ENCODE measurements at regions not wholly inside any gene's neighbourhood (a gene's known extent, or its start where the extent isn't known, plus 50 kb on each side); places are given as distances from the start of the nearest gene placed in this dataset.

GRCh38 chr11:115873813-115874212, 369.6 kb upstream of the CADM1 start:
- H3K4me3 ChIP-seq (ENCODE audit: low read length), result no peak overlapping the region
- no peak overlapping the region for H3K9ac ChIP-seq (ENCODE audit: low read length)
- H3K9me3 ChIP-seq (ENCODE audit: control insufficient read depth, low read depth, low read length), result no peaks in the 10 kb centered on the region
- no peaks in the 10 kb centered on the region for H3K36me3 ChIP-seq (ENCODE audit: control insufficient read depth, low read depth, low read length)
- no peaks in the 10 kb centered on the region for H3K27me3 ChIP-seq (ENCODE audit: control insufficient read depth, insufficient read depth, low read length)
- H3K27ac ChIP-seq (ENCODE audit: low read length), result no peak overlapping the region
- H3K4me1 ChIP-seq (ENCODE audit: control insufficient read depth, low read depth, low read length), result no peaks in the 10 kb centered on the region

- Histone ChIP-seq H3K9ac (ENCODE audit: low read length) (no peak overlapping the region), H3K9me3 (ENCODE audit: control insufficient read depth, low read depth, low read length) (no peaks in the 10 kb centered on the region), H3K36me3 (ENCODE audit: control insufficient read depth, low read depth, low read length) (no peaks in the 10 kb centered on the region), H3K27ac (ENCODE audit: low read length) (no peak overlapping the region), H3K4me3 (ENCODE audit: low read length) (no peak overlapping the region), H3K27me3 (ENCODE audit: control insufficient read depth, insufficient read depth, low read length) (no peaks in the 10 kb centered on the region), H3K4me1 (ENCODE audit: control insufficient read depth, low read depth, low read length) (no peaks in the 10 kb centered on the region)
These were observed 368.2 kb upstream of the CADM1 start for GRCh38 chr11:115872416-115872815.

GRCh38 chr11:115871161-115871760, 367.0 kb upstream of the CADM1 start:
- H3K9ac ChIP-seq (ENCODE audit: low read length), result no peak overlapping the region
- no peaks in the 10 kb centered on the region for H3K27me3 ChIP-seq (ENCODE audit: control insufficient read depth, insufficient read depth, low read length)
- H3K4me1 ChIP-seq (ENCODE audit: control insufficient read depth, low read depth, low read length), result no peaks in the 10 kb centered on the region
- H3K36me3 ChIP-seq (ENCODE audit: control insufficient read depth, low read depth, low read length), result no peaks in the 10 kb centered on the region
- H3K27ac ChIP-seq (ENCODE audit: low read length), result no peak overlapping the region
- H3K4me3 ChIP-seq (ENCODE audit: low read length), result no peak overlapping the region
- H3K9me3 ChIP-seq (ENCODE audit: control insufficient read depth, low read depth, low read length), result no peaks in the 10 kb centered on the region

- Histone ChIP-seq H3K4me3 (ENCODE audit: low read length) (no peak overlapping the region), H3K4me1 (ENCODE audit: control insufficient read depth, low read depth, low read length) (no peaks in the 10 kb centered on the region), H3K27ac (ENCODE audit: low read length) (no peak overlapping the region), H3K27me3 (ENCODE audit: control insufficient read depth, insufficient read depth, low read length) (no peaks in the 10 kb centered on the region), H3K36me3 (ENCODE audit: control insufficient read depth, low read depth, low read length) (no peaks in the 10 kb centered on the region), H3K9me3 (ENCODE audit: control insufficient read depth, low read depth, low read length) (no peaks in the 10 kb centered on the region), H3K9ac (ENCODE audit: low read length) (no peak overlapping the region)
These were observed 365.7 kb upstream of the CADM1 start for GRCh38 chr11:115869780-115870431.

- no peak overlapping the region for H3K27ac ChIP-seq (ENCODE audit: low read length)
- H3K27me3 ChIP-seq (ENCODE audit: control insufficient read depth, insufficient read depth, low read length), result no peaks in the 10 kb centered on the region
- H3K36me3 ChIP-seq (ENCODE audit: control insufficient read depth, low read depth, low read length), result no peaks in the 10 kb centered on the region
- no peaks in the 10 kb centered on the region for H3K9me3 ChIP-seq (ENCODE audit: control insufficient read depth, low read depth, low read length)
- no peaks in the 10 kb centered on the region for H3K4me1 ChIP-seq (ENCODE audit: control insufficient read depth, low read depth, low read length)
- H3K4me3 ChIP-seq (ENCODE audit: low read length), result no peak overlapping the region
- no peak overlapping the region for H3K9ac ChIP-seq (ENCODE audit: low read length)
These were observed 364.9 kb upstream of the CADM1 start for GRCh38 chr11:115869131-115869530.

- H3K4me1 ChIP-seq (ENCODE audit: control insufficient read depth, low read depth, low read length), result no peaks in the 10 kb centered on the region
- H3K36me3 ChIP-seq (ENCODE audit: control insufficient read depth, low read depth, low read length), result no peaks in the 10 kb centered on the region
- H3K9ac ChIP-seq (ENCODE audit: low read length), result no peak overlapping the region
- no peaks in the 10 kb centered on the region for H3K27me3 ChIP-seq (ENCODE audit: control insufficient read depth, insufficient read depth, low read length)
- no peak overlapping the region for H3K27ac ChIP-seq (ENCODE audit: low read length)
- no peak overlapping the region for H3K4me3 ChIP-seq (ENCODE audit: low read length)
- H3K9me3 ChIP-seq (ENCODE audit: control insufficient read depth, low read depth, low read length), result peaks cover 11% of the 10 kb centered on the region
These were observed 356.0 kb upstream of the CADM1 start for GRCh38 chr11:115860246-115860645.

GRCh38 chr11:115848611-115849010, 344.4 kb upstream of the CADM1 start:
- Histone ChIP-seq H3K4me1 (ENCODE audit: control insufficient read depth, low read depth, low read length) (no peaks in the 10 kb centered on the region), H3K27me3 (ENCODE audit: control insufficient read depth, insufficient read depth, low read length) (no peaks in the 10 kb centered on the region), H3K36me3 (ENCODE audit: control insufficient read depth, low read depth, low read length) (no peaks in the 10 kb centered on the region)

GRCh38 chr11:115848080-115848479, 343.9 kb upstream of the CADM1 start:
- H3K9ac ChIP-seq (ENCODE audit: low read length), result no peak overlapping the region
- no peaks in the 10 kb centered on the region for H3K36me3 ChIP-seq (ENCODE audit: control insufficient read depth, low read depth, low read length)
- H3K4me3 ChIP-seq (ENCODE audit: low read length), result no peak overlapping the region
- H3K27me3 ChIP-seq (ENCODE audit: control insufficient read depth, insufficient read depth, low read length), result no peaks in the 10 kb centered on the region
- H3K4me1 ChIP-seq (ENCODE audit: control insufficient read depth, low read depth, low read length), result no peaks in the 10 kb centered on the region
- H3K27ac ChIP-seq (ENCODE audit: low read length), result no peak overlapping the region
- no peaks in the 10 kb centered on the region for H3K9me3 ChIP-seq (ENCODE audit: control insufficient read depth, low read depth, low read length)

More at GRCh38 chr11:115848611-115849010, 344.4 kb upstream of the CADM1 start:
- no peak overlapping the region for H3K4me3 ChIP-seq (ENCODE audit: low read length)
- H3K27ac ChIP-seq (ENCODE audit: low read length), result no peak overlapping the region
- no peak overlapping the region for H3K9ac ChIP-seq (ENCODE audit: low read length)
- H3K9me3 ChIP-seq (ENCODE audit: control insufficient read depth, low read depth, low read length), result no peaks in the 10 kb centered on the region

GRCh38 chr11:115845872-115846271, 341.7 kb upstream of the CADM1 start:
- Histone ChIP-seq H3K9ac (ENCODE audit: low read length) (no peak overlapping the region), H3K4me3 (ENCODE audit: low read length) (no peak overlapping the region), H3K9me3 (ENCODE audit: control insufficient read depth, low read depth, low read length) (no peaks in the 10 kb centered on the region), H3K4me1 (ENCODE audit: control insufficient read depth, low read depth, low read length) (no peaks in the 10 kb centered on the region), H3K27ac (ENCODE audit: low read length) (no peak overlapping the region), H3K36me3 (ENCODE audit: control insufficient read depth, low read depth, low read length) (no peaks in the 10 kb centered on the region), H3K27me3 (ENCODE audit: control insufficient read depth, insufficient read depth, low read length) (no peaks in the 10 kb centered on the region)

GRCh38 chr11:115843685-115844084, 339.5 kb upstream of the CADM1 start:
- no peaks in the 10 kb centered on the region for H3K4me1 ChIP-seq (ENCODE audit: control insufficient read depth, low read depth, low read length)
- no peaks in the 10 kb centered on the region for H3K36me3 ChIP-seq (ENCODE audit: control insufficient read depth, low read depth, low read length)
- no peak overlapping the region for H3K4me3 ChIP-seq (ENCODE audit: low read length)
- H3K9ac ChIP-seq (ENCODE audit: low read length), result no peak overlapping the region
- H3K27ac ChIP-seq (ENCODE audit: low read length), result no peak overlapping the region
- no peaks in the 10 kb centered on the region for H3K9me3 ChIP-seq (ENCODE audit: control insufficient read depth, low read depth, low read length)
- H3K27me3 ChIP-seq (ENCODE audit: control insufficient read depth, insufficient read depth, low read length), result no peaks in the 10 kb centered on the region

- no peaks in the 10 kb centered on the region for H3K27me3 ChIP-seq (ENCODE audit: control insufficient read depth, insufficient read depth, low read length)
- no peak overlapping the region for H3K27ac ChIP-seq (ENCODE audit: low read length)
- H3K9ac ChIP-seq (ENCODE audit: low read length), result no peak overlapping the region
- no peaks in the 10 kb centered on the region for H3K4me1 ChIP-seq (ENCODE audit: control insufficient read depth, low read depth, low read length)
- H3K36me3 ChIP-seq (ENCODE audit: control insufficient read depth, low read depth, low read length), result no peaks in the 10 kb centered on the region
- H3K9me3 ChIP-seq (ENCODE audit: control insufficient read depth, low read depth, low read length), result no peaks in the 10 kb centered on the region
- no peak overlapping the region for H3K4me3 ChIP-seq (ENCODE audit: low read length)
These were observed 338.9 kb upstream of the CADM1 start for GRCh38 chr11:115843111-115843510.

- peaks cover 11% of the 10 kb centered on the region for H3K4me1 ChIP-seq (ENCODE audit: control insufficient read depth, low read depth, low read length)
- no peaks in the 10 kb centered on the region for H3K36me3 ChIP-seq (ENCODE audit: control insufficient read depth, low read depth, low read length)
- peaks cover 12% of the 10 kb centered on the region for H3K9me3 ChIP-seq (ENCODE audit: control insufficient read depth, low read depth, low read length)
- no peak overlapping the region for H3K9ac ChIP-seq (ENCODE audit: low read length)
- H3K4me3 ChIP-seq (ENCODE audit: low read length), result no peak overlapping the region
- no peaks in the 10 kb centered on the region for H3K27me3 ChIP-seq (ENCODE audit: control insufficient read depth, insufficient read depth, low read length)
- H3K27ac ChIP-seq (ENCODE audit: low read length), result no peak overlapping the region
These were observed 315.8 kb upstream of the CADM1 start for GRCh38 chr11:115820026-115820425.

All from iPS-18a (cell line).